HL-60 (cell line): ENCODE measurements at regions not wholly inside any gene's neighbourhood (a gene's known extent, or its start where the extent isn't known, plus 50 kb on each side); places are given as distances from the start of the nearest gene placed in this dataset.

Source experiments
- DNase-seq, 2 experiments: peaks; one replicate each; pipeline ENCODE4 v3.0.0-alpha.2; 2010 to 2020; ENCODE audit warnings: low read depth in 1 of 2, low spot score in 1 of 2
- H3K27ac ChIP-seq: fragments of 250-450 bp; sonication (Bioruptor Pico); replicated peaks from 2 replicates; pipeline ENCODE4 v1.5.1; 2020; ENCODE audit warnings: mild to moderate bottlenecking, moderate library complexity
- H3K27me3 ChIP-seq: fragments of 250-450 bp; sonication (Bioruptor Pico); 2 replicates; pipeline ENCODE4 v1.5.1; 2021; ENCODE audit warnings: mild to moderate bottlenecking, moderate library complexity; ENCODE audit not compliant: insufficient read depth, poor library complexity, severe bottlenecking
- H3K4me3 ChIP-seq: replicated peaks from 2 replicates; pipeline ENCODE4 v1.5.1; 2011; ENCODE audit warnings: mild to moderate bottlenecking, control low read depth, low read length; ENCODE audit not compliant: insufficient read depth
- GABPA ChIP-seq: IDR thresholded peaks from 2 replicates; pipeline ENCODE4 v1.6.1; 2012; ENCODE audit warnings: low read depth
- POLR2AphosphoS5 ChIP-seq: IDR thresholded peaks from 2 replicates; pipeline ENCODE4 v1.6.1; 2012; ENCODE audit warnings: low read depth
- SPI1 ChIP-seq: IDR thresholded peaks from 2 replicates; pipeline ENCODE4 v1.6.1; 2012; ENCODE audit warnings: low read depth, mild to moderate bottlenecking, borderline replicate concordance
- TF ChIP-seq, protein P1 (sequence below): IDR thresholded peaks from 2 replicates; pipeline ENCODE4 v1.6.1; 2012; ENCODE audit warnings: low read depth; ENCODE audit not compliant: insufficient replicate concordance
- TF ChIP-seq, protein P2 (sequence below): IDR thresholded peaks from one replicate; pipeline ENCODE4 v1.5.1; 2011; ENCODE audit warnings: low read length, control low read depth, inconsistent platforms; ENCODE audit not compliant: insufficient read depth

DNA sequence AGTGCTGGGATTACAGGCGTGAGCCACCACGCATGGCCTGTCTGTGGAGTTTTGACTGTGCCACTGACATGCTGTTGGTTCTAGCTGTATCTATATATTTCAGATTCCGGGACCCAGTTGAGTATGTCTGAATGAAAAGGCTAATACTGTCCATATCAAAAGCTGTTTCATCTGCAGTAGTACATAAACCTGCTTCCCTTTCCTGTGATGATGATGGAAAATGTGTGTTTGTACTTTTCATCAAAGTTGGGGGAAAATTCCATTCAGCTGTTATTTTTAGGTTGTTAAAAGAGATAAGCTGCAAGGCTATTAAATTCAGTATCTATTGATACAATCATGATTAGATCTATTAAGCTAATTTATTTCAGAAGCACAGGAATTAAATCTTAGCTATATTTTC, 237.6 kb upstream of the ADAMTSL1 start:
- Histone ChIP-seq H3K27me3 (no peaks in the 10 kb centered on the region), H3K4me3 (no peak overlapping the region), H3K27ac (no peak overlapping the region)
- DNase-seq: no peak
- TF ChIP-seq, protein P1, sequence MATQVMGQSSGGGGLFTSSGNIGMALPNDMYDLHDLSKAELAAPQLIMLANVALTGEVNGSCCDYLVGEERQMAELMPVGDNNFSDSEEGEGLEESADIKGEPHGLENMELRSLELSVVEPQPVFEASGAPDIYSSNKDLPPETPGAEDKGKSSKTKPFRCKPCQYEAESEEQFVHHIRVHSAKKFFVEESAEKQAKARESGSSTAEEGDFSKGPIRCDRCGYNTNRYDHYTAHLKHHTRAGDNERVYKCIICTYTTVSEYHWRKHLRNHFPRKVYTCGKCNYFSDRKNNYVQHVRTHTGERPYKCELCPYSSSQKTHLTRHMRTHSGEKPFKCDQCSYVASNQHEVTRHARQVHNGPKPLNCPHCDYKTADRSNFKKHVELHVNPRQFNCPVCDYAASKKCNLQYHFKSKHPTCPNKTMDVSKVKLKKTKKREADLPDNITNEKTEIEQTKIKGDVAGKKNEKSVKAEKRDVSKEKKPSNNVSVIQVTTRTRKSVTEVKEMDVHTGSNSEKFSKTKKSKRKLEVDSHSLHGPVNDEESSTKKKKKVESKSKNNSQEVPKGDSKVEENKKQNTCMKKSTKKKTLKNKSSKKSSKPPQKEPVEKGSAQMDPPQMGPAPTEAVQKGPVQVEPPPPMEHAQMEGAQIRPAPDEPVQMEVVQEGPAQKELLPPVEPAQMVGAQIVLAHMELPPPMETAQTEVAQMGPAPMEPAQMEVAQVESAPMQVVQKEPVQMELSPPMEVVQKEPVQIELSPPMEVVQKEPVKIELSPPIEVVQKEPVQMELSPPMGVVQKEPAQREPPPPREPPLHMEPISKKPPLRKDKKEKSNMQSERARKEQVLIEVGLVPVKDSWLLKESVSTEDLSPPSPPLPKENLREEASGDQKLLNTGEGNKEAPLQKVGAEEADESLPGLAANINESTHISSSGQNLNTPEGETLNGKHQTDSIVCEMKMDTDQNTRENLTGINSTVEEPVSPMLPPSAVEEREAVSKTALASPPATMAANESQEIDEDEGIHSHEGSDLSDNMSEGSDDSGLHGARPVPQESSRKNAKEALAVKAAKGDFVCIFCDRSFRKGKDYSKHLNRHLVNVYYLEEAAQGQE: no peak
- TF ChIP-seq, protein P2, sequence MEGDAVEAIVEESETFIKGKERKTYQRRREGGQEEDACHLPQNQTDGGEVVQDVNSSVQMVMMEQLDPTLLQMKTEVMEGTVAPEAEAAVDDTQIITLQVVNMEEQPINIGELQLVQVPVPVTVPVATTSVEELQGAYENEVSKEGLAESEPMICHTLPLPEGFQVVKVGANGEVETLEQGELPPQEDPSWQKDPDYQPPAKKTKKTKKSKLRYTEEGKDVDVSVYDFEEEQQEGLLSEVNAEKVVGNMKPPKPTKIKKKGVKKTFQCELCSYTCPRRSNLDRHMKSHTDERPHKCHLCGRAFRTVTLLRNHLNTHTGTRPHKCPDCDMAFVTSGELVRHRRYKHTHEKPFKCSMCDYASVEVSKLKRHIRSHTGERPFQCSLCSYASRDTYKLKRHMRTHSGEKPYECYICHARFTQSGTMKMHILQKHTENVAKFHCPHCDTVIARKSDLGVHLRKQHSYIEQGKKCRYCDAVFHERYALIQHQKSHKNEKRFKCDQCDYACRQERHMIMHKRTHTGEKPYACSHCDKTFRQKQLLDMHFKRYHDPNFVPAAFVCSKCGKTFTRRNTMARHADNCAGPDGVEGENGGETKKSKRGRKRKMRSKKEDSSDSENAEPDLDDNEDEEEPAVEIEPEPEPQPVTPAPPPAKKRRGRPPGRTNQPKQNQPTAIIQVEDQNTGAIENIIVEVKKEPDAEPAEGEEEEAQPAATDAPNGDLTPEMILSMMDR: no peak
- no peak for TF ChIP-seq SPI1

DNA sequence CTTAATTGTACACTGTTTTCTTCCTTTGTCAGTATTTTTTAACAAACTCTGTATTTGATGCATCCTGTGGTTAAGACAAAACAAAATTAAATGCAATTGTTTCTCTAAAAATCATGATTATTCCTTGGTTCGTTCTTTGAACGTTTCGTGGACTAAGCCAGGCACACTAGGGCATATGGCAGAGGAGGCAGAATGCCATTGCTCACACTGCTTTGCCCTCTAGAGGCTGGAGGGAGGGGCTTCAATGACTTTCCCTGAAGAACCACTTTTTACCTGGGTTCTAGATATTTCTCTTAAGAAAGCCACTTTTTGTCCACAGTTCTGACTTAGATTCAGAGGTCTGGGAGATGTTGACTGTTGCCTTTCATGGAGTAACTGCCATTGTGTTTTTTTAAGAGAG, 236.2 kb upstream of the ADAMTSL1 start:
- H3K4me3 ChIP-seq: no peak overlapping the region
- no peak for DNase-seq
- no peak overlapping the region for H3K27ac ChIP-seq
- H3K27me3 ChIP-seq: no peaks in the 10 kb centered on the region
- TF ChIP-seq, protein P2: no peak
- no peak for TF ChIP-seq GABPA
- TF ChIP-seq SPI1: no peak
- TF ChIP-seq, protein P1: no peak
- TF ChIP-seq POLR2AphosphoS5: no peak

DNA sequence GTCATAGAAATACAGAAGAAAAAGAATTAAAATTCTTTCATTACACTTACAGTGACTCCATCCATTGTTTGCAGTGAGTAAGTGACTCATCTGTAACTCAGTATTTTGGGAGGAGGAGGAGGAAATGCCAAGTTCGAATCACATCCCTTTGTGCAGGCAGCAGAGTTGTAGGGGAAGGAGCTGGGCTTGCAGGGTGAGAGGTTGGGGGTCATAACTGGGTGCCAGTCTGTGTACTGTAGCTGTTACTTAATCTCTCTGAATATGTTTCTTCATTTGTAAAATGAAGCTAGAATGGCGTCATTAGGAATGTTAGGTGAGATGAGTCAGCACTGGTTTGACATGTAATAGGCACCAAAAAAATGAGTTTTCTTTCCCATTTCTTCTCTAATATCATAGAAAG, 235.7 kb upstream of the ADAMTSL1 start:
- DNase-seq: no peak
- Histone ChIP-seq H3K4me3 (no peak overlapping the region), H3K27me3 (no peaks in the 10 kb centered on the region), H3K27ac (no peak overlapping the region)
- TF ChIP-seq, protein P1: no peak
- TF ChIP-seq POLR2AphosphoS5 (no peak), GABPA (no peak), SPI1 (no peak)
- TF ChIP-seq, protein P2: no peak
